ENCODE measurements at regions not wholly inside any gene's neighbourhood (a gene's known extent, or its start where the extent isn't known, plus 50 kb on each side); places are given as distances from the start of the nearest gene placed in this dataset.

DNA sequence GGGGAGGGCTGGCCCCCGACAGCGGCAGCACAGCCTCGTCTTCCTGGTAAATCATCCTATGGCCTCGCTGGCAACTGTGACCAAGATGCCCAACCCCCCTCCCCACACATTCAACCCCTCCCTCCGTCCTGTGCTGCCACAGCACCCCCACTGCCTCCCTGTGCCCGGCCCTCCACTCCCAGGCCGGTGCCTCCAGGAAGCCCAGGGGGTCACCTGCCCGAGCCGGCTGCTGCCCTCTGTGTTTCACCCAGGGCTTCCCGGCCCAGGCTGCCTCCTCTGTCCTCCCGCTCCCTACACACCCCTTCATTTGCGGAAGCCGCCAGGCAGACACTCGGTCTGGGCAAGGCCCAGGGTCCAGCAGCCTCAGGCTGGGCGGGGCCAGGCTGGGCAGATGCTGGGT lies 188.6 kb downstream of the RBFOX3 start:
- WGBS, 5 donors = 62 to 83% (median 75%) methylated on average over 11 to 15 of the region's 15 CpGs
- H3K36me3 ChIP-seq = no peaks in the 10 kb centered on the region
- intact Hi-C loops (cut with DNase I; ENCODE audit: low total_unique reads) = no loop called here
- no peaks in the 10 kb centered on the region for H3K9me3 ChIP-seq
- TF ChIP-seq EP300 (IDR thresholded peaks at IDR 0.05) (no peak), POLR2AphosphoS5 (IDR thresholded peaks at IDR 0.05) (no peak), POLR2A (IDR thresholded peaks at IDR 0.05) (no peak)
- TF ChIP-seq, protein P1, sequence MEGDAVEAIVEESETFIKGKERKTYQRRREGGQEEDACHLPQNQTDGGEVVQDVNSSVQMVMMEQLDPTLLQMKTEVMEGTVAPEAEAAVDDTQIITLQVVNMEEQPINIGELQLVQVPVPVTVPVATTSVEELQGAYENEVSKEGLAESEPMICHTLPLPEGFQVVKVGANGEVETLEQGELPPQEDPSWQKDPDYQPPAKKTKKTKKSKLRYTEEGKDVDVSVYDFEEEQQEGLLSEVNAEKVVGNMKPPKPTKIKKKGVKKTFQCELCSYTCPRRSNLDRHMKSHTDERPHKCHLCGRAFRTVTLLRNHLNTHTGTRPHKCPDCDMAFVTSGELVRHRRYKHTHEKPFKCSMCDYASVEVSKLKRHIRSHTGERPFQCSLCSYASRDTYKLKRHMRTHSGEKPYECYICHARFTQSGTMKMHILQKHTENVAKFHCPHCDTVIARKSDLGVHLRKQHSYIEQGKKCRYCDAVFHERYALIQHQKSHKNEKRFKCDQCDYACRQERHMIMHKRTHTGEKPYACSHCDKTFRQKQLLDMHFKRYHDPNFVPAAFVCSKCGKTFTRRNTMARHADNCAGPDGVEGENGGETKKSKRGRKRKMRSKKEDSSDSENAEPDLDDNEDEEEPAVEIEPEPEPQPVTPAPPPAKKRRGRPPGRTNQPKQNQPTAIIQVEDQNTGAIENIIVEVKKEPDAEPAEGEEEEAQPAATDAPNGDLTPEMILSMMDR (IDR thresholded peaks at IDR 0.05) = no peak
- peaks cover 0 to 80% (median 7%) of the 10 kb centered on the region in 3 donors for H3K27me3 ChIP-seq
- no peak for DNase-seq
- H3K4me3 ChIP-seq = no peak overlapping the region
- H3K4me1 ChIP-seq = no peaks in the 10 kb centered on the region
- no peak overlapping the region for H3K27ac ChIP-seq

DNA sequence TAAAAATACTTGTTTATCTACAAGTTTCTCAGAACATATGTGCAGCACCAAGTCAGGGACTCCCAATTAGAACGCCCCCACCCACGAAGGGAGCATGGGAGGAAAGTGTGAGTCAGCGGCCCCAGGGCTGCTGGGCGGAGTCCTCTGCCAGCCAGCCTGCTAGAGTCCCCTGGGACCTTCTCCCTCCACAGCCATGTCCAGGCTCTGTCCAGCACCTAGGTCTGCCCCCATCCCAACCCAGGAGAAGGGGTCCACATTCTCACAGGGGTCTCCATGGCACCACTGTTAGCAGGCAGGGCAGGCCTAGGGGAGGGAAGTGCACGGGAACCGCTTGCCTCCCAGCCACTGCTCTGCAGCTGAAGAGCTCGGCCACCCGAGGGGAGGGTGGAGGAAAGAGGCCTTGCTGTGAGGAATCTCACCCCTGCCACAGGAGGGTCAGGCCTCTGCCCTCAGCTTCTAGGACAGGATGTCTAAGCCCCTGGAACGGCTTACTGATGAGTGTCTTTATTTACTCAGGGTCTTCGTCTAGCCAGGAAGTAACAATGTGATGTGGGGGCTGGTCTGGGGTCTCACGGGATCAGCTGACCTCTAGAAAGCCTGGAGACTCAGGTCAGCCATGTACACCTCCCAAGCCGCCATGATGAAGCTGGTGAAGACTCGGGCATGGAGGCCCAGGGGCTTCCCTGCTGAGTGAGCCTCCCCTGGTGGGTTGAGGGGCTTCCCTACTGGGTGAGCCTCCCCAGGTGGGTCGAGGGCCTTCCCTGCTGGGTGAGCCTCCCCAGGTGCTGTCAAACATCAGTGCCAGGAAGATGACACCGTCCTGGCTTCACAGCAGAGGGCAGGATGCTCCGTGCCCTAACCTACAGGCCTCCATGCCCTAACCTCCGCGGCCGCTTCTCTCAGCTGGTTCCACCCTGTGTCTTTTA lies 190.3 kb downstream of the RBFOX3 start:
- DNase-seq = no peak
- 49 to 69% (median 53%) methylated on average over 9 to 19 of the region's 19 CpGs for WGBS, 5 donors
- Histone ChIP-seq H3K4me3 (no peak overlapping the region), H3K27ac (no peak overlapping the region), H3K4me1 (no peaks in the 10 kb centered on the region), H3K27me3 (peaks cover 0 to 80% (median 20%) of the 10 kb centered on the region in 3 donors), H3K36me3 (no peaks in the 10 kb centered on the region), H3K9me3 (no peaks in the 10 kb centered on the region)
- TF ChIP-seq POLR2AphosphoS5 (IDR thresholded peaks at IDR 0.05) = no peak
- TF ChIP-seq, protein P1 (IDR thresholded peaks at IDR 0.05) = no peak
- TF ChIP-seq EP300 (IDR thresholded peaks at IDR 0.05) = no peak
- no peak for TF ChIP-seq POLR2A (IDR thresholded peaks at IDR 0.05)
- intact Hi-C loops (cut with DNase I; ENCODE audit: low total_unique reads) = no loop called here

DNA sequence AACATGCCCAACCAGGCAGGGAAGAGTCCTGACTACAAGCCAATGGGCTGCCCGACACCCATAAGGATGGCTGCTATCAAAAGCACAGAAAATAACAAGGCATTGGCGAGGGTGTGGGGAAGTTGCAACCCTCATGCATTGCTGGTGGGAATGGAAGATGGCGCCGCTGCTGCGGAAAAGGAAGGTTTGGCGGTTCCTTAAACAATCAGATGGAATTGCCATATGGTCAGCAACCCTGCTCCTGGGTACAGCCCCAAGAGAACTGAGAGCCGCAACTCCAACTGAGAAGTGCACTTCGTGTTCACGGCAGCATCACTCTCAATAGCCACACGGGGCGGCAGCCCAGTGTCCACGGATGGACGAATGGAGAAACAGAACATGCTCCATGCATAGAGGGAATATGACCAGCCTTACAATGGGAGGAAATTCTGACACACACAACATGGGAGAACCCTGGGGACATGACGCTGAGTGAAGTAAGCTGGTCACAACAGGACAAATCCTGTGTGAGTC lies 193.3 kb downstream of the RBFOX3 start:
- WGBS, 5 donors = 80 to 86% (median 83%) methylated on average over 14 of the region's 14 CpGs
- Histone ChIP-seq H3K9me3 (no peaks in the 10 kb centered on the region), H3K27me3 (peaks cover 0 to 74% (median 38%) of the 10 kb centered on the region in 3 donors), H3K4me1 (peaks cover 0 to 11% (median 0%) of the 10 kb centered on the region in 4 donors), H3K4me3 (no peak overlapping the region), H3K27ac (no peak overlapping the region), H3K36me3 (no peaks in the 10 kb centered on the region)
- TF ChIP-seq POLR2A (IDR thresholded peaks at IDR 0.05) (no peak), EP300 (IDR thresholded peaks at IDR 0.05) (no peak), POLR2AphosphoS5 (IDR thresholded peaks at IDR 0.05) (no peak)
- TF ChIP-seq, protein P1 (IDR thresholded peaks at IDR 0.05) = no peak
- no peak for DNase-seq
- intact Hi-C loops (cut with DNase I; ENCODE audit: low total_unique reads) = no loop called here

DNA sequence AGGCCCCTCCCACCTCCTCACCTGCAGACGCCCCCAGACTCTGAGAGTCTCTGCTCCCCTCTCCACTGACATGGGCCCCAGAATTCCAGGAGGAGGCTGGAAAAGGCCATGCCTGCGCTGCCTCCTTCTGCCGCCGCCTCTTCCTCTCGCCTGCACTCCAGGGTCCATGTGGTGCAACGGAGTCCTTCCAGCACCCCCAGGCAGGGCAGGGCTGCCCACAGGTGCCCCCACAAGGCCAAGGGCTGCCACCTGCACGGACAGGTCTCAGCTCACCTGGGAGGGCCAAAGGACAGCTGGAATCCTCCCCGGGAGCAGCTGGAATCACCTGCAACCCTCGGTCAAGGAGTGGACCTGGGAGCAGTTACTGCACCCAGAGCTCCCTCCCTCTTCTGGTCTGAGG lies 194.9 kb downstream of the RBFOX3 start:
- no peak for DNase-seq
- 60 to 89% (median 67%) methylated on average over 8 to 9 of the region's 9 CpGs for WGBS, 5 donors
- Histone ChIP-seq H3K4me3 (no peak overlapping the region), H3K27me3 (peaks cover 0 to 68% (median 38%) of the 10 kb centered on the region in 3 donors), H3K27ac (no peak overlapping the region), H3K36me3 (no peaks in the 10 kb centered on the region), H3K4me1 (peaks cover 0 to 11% (median 0%) of the 10 kb centered on the region in 4 donors), H3K9me3 (no peaks in the 10 kb centered on the region)
- TF ChIP-seq EP300 (IDR thresholded peaks at IDR 0.05) (no peak), POLR2AphosphoS5 (IDR thresholded peaks at IDR 0.05) (no peak), POLR2A (IDR thresholded peaks at IDR 0.05) (no peak)
- TF ChIP-seq, protein P1 (IDR thresholded peaks at IDR 0.05) = no peak
- intact Hi-C loops (cut with DNase I; ENCODE audit: low total_unique reads) = no loop called here
